HG02981 (cell line): ENCODE measurements at regions not wholly inside any gene's neighbourhood (a gene's known extent, or its start where the extent isn't known, plus 50 kb on each side); places are given as distances from the start of the nearest gene placed in this dataset.
A peak's percentile ranks its signal among the peaks of the same experiment; 100 is the strongest.

Experiments used
- ATAC-seq: cut with Tn5 transposase; IDR thresholded peaks from one replicate; pipeline ENCODE4 v1.9.1; 2021; ENCODE audit warnings: mild to moderate bottlenecking, moderate library complexity; ENCODE audit not compliant: unreplicated experiment

DNA sequence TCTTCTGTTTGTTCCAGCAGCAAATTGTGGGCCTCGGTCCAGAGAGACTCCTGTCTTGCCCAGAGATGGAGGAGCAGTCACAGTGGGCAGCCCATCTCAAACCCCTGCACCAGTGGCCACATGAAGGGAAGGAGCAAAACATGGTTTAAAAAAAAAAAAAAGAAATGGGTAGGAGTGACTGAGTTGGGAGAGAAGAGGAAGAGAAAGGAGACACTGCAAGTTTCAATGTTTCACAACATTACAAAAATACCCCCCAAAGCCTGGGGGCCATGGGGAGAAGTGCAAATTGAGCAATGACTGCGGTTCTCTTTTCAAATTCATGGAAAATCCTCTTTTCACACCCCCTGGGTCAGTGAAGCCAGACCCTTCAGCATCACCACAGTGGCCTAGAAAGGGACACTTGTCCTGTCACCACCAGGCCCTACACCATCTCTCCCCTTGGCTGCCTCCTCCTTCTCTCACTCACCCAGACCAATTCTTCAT, 117.1 kb downstream of the ZFP36L2 start:
- no peak for ATAC-seq

DNA sequence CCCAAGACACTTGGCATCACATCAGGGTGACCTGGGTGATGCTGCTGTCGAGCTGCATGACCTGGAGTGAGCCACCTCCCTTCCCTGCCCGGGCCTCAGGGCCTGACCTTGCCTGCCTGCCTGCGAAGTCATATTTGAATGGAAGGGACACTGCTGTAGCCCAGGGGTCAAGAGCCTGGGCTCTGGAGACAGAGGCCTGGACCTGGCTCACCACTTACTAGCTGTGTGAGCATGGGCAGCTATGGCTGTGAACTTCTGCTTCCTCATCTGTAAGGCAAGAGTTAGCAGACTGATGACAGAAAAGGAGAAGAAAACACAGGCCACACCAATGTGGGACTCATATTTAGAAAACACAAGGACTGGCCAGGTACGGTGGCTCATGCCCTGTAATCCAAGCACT, 118.7 kb downstream of the ZFP36L2 start:
- ATAC-seq, result no peak

DNA sequence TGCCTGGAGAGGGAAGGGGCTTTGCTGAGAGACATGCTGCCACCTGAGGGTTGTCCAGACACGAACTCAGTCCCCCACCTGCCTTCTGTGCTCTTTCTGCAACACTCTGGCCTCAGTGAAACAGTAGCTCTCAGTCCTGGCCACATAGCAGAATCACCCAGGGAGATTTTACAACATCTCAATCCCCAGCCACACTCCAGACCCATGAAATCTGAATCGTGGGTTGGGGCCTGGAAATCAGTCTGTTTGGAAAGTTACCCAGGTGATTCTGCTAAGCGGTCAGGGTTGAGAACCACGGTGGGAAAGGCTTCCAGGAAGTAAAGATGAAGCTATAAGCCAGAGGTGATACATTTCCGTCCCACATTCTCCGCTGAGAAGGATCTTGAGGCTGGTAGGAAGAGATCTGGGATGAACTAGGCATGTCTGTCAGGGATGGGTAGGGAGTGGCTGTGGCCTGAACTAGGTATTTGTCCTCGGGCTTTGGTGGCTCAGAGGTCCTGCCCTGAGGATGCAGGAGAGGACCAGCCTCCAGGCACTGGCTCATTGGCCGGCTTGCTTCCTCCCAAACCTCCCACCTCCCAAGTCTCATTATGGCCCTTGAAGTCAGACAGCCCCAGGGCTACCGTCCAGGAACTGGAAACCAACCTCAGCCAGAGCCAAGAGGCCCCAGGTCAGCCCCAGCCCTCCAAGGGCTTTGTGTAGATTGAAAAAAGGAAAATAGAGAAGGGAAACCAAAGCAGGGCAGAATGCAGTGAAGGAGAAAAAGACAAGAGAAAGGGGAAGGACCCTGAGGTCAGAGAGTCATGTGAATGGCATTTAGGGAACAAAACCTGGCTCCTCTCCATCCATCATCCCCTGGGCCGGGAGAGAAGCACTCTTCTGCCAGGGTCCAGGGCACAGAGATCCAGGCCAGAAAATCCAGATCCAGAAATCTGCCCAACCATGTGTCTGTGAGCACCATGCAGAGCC, 119.6 kb downstream of the ZFP36L2 start:
- ATAC-seq, result no peak

DNA sequence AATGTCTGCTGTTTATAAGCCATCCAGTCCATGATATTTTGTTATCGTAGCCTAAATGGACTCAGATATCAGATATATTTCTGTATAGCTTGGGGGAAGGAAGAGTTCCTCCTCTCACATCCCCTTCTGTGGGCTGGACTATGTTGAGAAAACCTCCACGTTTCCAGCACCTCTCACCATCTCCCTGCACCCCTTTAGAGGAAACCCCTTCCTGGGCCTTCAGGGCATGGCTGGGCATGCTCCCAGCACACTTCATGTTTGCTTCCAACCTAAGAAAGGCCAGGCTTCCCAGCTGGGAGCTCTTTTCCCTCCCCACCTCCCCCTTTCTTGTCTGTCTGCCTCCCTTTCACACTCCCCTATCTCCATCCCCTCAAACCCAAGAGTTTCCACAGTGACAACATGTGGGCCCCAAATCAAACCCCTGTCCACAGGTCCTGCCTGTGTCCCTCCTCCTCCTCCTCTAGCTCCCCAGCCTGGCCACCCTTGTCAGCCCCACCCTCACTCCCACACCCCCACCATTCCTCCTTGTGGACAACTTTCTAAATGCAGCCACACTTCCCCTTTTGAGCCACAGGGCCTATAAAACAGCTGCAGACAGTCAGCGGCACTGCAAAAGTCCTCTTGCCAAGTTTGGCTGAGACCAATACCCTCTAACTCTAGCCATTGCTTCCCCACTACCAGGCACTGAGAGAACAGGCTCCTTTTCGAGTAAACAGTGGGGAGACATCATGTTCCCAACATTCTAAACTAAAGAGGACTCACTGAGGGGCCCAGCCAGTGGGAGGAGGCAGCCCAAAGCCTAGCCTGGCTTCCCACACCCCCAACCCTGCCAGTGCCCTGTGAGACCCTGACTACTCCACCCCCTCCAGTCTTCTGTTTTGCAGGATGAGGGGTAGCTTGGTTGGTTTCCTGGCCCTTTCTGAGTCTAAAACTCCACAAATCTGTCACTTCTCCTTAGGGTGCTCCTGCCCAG, 120.5 kb downstream of the ZFP36L2 start:
- peak; percentile 54 for ATAC-seq

DNA sequence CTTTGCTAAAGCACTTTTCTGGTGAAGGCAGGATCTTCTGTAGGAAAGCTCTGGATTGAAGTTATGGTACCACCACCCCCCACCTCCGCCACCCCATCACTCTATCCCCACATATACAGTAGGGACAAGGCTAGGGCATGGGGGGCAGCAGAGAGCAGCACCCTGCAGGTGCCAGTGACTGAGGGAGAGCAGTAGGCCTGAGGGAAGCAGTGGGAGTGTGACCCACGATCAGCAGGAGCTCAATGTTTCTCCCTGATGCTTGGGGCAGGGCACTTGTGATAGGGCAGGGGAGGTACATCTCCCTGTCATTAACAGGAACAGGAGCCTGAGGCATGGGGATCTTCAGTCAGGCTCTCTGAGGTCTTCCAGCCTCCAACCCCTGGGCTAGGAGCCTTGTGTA, 121.6 kb downstream of the ZFP36L2 start:
- ATAC-seq, result no peak

DNA sequence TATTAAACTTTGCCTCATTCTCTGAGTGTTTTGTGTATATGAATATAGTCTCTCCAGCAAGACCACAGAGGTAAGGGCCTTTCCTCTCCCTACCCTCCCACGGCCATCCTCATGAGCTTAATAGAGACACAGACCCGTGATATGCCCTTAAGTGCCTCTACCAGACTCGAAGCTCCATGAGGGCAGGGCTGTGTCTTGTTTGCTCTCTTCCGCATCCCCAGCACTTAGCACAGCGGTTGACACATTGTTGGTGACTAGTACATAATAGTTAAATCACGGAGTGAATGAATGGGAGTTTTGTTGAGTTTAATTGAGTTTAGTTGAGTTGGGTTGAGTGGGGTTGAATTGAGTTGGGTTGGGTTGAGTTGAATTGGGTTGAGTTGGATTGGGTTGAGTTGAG, 122.3 kb downstream of the ZFP36L2 start:
- no peak for ATAC-seq

DNA sequence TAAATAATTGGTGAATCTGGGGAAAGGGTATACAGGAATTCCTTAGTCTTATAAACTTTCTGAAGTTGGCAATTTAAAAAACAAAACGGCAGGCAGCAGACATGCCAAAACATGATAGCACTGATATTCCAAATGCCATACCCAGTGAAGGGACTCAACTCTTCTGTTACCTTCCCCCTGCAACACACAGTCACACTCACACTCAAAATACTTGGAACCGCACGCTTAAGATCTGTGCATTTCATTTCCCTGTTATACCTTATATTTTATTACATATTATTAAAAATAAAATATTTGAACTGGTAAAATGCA, 123.4 kb downstream of the ZFP36L2 start:
- no peak for ATAC-seq

DNA sequence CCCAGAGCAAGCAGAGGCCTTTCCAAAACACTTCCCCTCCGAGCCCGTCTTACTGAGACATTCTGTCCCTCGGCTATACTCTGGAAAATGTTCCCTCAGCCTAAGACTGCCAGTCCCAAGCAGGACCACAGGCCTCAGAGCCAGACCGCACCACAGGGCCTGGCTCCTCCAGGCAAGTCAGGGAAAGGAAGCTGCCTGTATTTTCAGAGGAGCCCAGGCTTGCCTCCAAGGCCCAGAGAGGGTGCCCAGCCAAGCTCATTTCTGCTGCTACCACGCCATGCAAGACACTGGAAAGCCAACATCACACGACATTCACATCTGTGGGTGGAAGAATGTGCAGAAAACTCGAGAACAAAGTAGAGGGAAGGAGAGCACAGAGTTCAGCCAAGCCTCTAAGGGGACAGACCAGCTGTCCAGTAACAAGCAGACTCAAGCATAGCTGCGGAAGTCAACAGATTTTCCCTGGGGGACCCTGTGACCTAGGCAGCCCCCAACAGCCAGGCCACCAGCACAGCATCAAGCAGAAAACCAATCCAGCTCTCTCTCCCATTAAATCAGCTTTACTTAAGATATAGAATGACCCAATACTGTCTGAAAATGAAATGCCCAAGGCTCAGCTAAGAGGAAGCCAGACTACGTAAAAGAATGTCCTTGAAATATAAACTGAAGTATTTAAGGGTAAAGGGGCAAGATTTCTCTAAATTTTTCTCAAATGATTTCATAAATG, 123.9 kb downstream of the ZFP36L2 start:
- no peak for ATAC-seq

DNA sequence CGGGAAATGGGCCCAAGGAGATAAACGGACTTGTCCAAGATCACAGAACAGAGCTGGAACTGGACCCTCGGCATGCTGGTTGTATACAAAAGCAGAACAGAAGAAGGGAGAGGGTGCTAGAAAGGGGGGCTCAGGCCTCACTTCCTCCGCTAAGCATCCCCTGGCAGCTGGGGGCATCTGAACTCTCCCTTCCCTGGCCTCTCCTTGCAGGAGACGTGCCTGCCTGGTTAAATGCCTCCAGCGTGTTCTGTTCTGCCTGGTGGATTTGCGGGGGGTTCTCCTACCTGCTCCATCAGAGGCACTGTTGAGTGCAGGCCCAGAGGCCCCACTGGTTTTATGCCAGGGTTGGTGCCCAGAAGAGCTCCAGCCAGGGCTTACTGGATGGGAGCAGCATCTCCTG, 124.7 kb downstream of the ZFP36L2 start:
- no peak for ATAC-seq

DNA sequence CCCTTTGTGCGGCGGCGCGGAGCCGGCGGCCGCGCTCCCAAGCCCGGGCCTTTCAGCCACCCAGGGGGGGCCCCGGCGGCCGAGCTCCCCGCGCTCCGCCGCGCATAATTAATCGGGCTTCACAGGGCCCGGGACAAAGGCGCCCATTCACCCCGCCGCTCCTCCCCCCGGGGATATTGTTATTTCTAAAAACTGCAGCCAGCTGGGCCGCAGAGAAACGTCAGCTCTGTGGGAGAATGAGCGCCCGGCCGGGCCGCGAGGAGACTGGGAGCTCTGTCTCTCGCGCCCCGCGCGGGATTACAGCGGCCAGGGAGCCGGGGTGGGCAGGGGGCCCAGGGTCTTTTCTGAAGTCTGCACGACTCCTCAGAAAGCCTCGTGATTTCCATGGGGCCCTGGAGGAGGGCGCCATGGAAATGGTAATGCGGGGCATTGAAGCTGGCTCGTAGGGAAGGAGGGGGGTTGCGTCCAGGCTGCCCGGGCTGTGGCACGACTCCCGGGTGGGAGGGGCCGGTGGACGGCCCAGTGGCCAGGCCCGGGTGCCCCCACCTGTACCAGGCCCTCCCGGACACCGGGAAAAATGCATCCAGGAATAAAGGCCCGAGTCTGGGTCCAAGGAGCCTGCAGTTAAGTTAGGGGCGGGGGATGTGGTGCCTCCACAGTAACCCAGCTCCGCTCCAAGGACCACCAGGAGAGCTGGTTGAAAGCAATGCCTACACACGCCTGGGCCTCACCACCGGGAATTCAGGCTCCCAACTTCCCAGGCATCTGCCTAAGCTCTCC, 125.3 kb downstream of the ZFP36L2 start:
- ATAC-seq, result no peak

DNA sequence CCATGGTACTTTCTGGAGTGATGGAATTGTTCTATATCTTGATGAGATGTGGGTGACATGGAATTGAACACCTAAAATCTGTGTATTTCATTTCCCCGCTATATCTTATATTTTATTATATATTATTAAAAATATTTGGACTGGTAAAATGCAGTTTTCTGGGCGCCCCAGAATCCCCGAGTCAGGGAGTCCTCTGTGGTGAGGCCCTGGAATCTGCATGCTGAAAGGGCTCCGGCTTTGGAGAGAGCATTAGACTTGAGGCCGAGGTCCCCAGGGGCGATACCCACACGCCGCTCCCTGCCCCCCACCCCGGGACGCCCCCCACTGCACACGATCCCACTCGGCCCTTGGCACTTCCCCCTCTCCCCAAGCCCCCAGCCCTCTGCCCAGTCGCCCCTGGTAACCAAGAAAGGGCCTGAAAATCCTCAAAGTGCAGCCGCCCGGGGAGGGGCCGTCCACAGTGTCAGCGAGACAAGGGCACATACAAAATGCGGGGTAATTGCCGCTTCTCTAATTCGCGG, 126.0 kb downstream of the ZFP36L2 start:
- no peak for ATAC-seq

DNA sequence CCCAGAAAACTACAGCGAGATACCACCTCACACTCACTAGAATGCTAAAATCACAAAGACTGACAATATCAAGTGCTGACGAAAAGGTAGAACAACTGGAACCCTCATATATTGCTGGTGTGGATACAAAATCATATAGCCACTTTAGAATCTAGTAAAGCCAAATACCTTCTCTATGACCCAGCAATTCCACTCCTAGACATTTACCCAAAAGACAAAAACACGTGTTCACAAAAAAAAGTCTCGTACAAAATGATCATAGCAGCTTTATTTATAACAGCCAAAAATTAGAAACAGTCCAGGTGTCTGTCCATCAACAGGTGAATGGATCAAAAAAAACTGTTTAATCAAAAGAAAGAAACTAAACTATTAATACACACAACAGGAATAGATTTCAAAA, 126.6 kb downstream of the ZFP36L2 start:
- no peak for ATAC-seq

DNA sequence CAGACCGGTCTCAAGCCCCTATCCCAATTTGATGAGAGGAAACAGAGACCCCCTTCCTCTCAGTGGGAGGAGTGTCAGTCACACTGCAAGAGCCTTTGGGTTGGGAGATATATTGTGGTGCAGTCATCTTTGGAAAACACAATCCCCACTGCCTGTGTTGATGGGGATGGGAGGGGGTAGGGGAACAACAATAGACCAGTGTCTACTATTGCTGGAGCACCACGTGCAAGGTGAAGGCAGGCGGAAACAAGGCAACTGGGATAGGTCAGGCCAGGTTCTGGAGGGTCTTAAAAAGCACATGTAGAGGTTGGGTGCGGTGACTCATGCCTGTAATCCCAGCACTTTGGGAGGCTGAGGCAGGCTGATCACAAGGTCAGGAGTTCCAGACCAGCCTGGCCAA, 127.9 kb downstream of the ZFP36L2 start:
- no peak for ATAC-seq

DNA sequence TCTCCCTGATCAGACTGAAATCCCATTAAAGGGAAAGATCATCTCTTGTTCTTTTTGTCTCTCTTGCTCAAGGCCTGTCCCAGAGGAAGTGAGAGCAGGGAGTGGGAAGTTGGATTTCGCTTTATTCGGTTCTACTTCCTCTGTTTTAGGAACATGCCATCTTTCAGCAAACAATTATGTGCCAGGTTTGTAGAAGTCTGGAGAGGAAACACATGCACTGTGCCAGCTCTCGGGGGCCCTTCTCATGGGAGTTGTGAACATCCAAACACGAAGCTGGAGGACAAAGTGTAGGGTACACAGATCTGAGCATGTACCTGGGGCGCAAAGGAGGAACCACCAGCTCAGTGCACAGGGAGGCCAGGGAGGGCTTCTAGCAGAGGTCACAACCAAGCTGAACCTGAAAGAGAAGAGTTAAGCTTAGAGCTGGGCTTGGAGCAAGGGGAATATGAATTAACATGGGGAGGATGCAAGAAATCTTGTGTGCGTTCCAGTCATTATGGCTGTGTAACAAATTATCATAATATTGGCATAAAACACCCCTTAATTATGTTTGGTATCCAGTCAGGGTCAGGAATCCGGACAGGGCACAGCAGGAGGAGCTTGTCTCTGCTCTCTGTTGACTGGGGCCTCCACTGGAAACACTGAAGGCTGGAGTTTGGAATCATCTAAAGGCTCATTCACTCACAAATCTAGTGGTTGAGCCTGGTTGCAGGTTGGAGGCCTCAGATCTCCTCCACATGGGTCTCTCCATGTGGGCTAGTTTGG, 128.6 kb downstream of the ZFP36L2 start:
- no peak for ATAC-seq

DNA sequence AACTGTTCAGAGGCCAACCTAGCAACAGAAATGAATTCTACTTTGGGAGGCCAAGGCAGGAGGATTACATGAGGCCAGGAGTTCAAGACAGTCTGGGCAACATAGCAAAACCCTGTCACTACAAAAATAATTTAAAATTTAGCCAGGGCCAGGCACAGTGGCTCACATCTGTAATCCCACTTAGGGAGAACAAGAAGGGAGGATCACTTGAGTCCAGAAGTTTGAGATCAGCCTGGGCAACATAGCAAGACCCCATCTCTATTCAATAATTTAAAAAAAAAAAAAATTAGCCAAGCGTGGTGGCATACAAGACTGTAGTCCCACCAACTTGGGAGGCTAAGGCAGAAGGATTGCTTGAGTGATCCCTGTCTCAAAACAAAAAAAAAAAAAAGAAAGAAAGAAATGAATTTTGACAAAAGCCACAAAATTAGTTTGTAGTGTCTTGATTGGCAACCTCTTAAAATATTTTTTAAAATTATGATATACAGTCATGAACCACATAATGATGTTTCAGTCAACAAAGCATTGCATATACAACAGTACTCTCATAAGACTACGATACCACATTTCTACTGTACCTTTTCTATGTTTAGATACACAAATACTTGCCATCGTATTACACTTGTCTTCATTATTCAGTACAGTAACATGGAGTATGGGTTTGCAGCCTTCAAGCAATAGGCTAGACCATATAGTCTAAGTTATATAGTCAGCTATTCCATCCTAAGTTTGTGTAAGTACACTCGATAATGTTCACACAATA, 130.7 kb downstream of the ZFP36L2 start:
- no peak for ATAC-seq

DNA sequence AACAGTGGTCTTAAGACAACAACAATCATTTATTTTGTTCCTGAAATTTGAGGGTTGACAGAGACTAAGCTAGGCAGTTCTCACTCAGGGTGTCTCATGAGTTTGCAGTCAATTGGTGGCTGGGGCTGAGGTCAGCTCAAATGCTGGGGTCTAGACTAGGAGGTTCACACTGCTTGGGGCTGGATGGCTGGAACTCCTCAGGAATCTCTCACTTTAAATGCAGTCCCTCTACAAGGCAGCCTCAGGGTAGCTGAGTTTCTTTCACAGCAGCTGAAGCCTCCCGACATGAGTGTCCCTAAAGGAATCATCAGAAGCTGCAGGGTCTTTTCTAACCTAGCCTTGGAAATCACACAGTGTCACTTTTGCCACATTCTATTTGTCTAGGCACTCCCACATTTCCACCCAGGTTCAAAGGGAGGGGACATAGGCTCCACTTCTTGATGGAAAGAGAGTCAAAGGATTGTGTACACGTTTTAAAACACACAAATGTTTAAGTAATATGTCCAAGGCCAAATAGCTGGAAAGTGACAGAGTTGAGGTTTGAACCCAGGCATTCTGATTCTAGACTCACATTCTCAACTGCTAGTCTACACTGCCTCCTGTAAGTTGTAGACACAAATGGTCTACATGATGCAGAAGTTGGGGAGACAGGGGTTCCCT, 133.8 kb downstream of the ZFP36L2 start:
- ATAC-seq, result no peak

DNA sequence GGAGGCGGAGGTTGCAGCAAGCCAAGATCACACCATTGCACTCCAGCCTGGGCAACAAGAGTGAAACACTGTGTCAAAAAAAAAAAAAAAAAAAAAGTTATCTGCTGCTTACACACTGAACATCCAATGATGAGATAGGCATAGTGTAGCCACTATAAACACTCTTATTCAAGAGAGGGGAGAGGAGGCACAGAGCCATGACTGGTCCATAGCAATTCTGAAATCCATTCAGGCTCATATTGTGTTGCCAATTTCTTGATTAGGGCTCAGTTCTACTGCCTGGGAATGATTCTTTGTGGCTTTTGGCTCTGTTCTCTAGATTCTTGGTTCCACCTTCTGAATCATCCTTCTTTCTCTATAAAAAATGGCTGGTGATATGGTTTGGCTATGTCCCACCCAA, 136.1 kb downstream of the ZFP36L2 start:
- no peak for ATAC-seq
